ENCODE measurements at regions not wholly inside any gene's neighbourhood (a gene's known extent, or its start where the extent isn't known, plus 50 kb on each side); places are given as distances from the start of the nearest gene placed in this dataset.

- DNase-seq (no peak), ATAC-seq (no peak)
- no peaks in the 10 kb centered on the region for H3K36me3 ChIP-seq (ENCODE audit: low read depth)
- no peaks in the 10 kb centered on the region for H3K9me3 ChIP-seq
- no peaks in the 10 kb centered on the region for H3K4me1 ChIP-seq (ENCODE audit: low read depth)
- H3K4me3 ChIP-seq: no peak overlapping the region
- TF ChIP-seq CTCF (IDR thresholded peaks at IDR 0.05): no peak
- intact Hi-C loops (cut with DNase I, micrococcal nuclease): no loop called here
Observed at GRCh38 chr1:38607526-38607925, 252.0 kb downstream of the RRAGC start.

GRCh38 chr1:38605063-38605462 is 254.5 kb downstream of the RRAGC start:
- no peak for DNase-seq
- Histone ChIP-seq H3K4me1 (ENCODE audit: low read depth) (no peaks in the 10 kb centered on the region), H3K9me3 (no peaks in the 10 kb centered on the region), H3K4me3 (no peak overlapping the region), H3K36me3 (ENCODE audit: low read depth) (no peaks in the 10 kb centered on the region)
- intact Hi-C loops (cut with DNase I, micrococcal nuclease): no loop called here
- no peak for TF ChIP-seq CTCF (IDR thresholded peaks at IDR 0.05)
- ATAC-seq: no peak

GRCh38 chr1:38603907-38604306 is 255.7 kb downstream of the RRAGC start:
- ATAC-seq (no peak), DNase-seq (no peak)
- no peaks in the 10 kb centered on the region for H3K4me1 ChIP-seq (ENCODE audit: low read depth)
- H3K9me3 ChIP-seq: no peaks in the 10 kb centered on the region
- no peak overlapping the region for H3K4me3 ChIP-seq
- H3K36me3 ChIP-seq (ENCODE audit: low read depth): no peaks in the 10 kb centered on the region
- intact Hi-C loops (cut with DNase I, micrococcal nuclease): no loop called here
- no peak for TF ChIP-seq CTCF (IDR thresholded peaks at IDR 0.05)

GRCh38 chr1:38600905-38601304 is 258.7 kb downstream of the RRAGC start:
- TF ChIP-seq CTCF (IDR thresholded peaks at IDR 0.05): no peak
- ATAC-seq: no peak
- intact Hi-C loops (cut with DNase I, micrococcal nuclease): no loop called here

GRCh38 chr1:38600286-38600685 is 259.3 kb downstream of the RRAGC start:
- Histone ChIP-seq H3K36me3 (ENCODE audit: low read depth) (no peaks in the 10 kb centered on the region), H3K4me1 (ENCODE audit: low read depth) (no peaks in the 10 kb centered on the region), H3K4me3 (no peak overlapping the region), H3K9me3 (no peaks in the 10 kb centered on the region)
- intact Hi-C loops (cut with DNase I, micrococcal nuclease): no loop called here
- DNase-seq (no peak), ATAC-seq (no peak)
- no peak for TF ChIP-seq CTCF (IDR thresholded peaks at IDR 0.05)

More at GRCh38 chr1:38600905-38601304, 258.7 kb downstream of the RRAGC start:
- no peaks in the 10 kb centered on the region for H3K36me3 ChIP-seq (ENCODE audit: low read depth)
- H3K4me3 ChIP-seq: no peak overlapping the region
- DNase-seq: no peak
- no peaks in the 10 kb centered on the region for H3K4me1 ChIP-seq (ENCODE audit: low read depth)
- no peaks in the 10 kb centered on the region for H3K9me3 ChIP-seq

GRCh38 chr1:38598118-38598517 is 261.5 kb downstream of the RRAGC start:
- no peak for TF ChIP-seq CTCF (IDR thresholded peaks at IDR 0.05)
- ATAC-seq (no peak), DNase-seq (no peak)
- Histone ChIP-seq H3K4me1 (ENCODE audit: low read depth) (no peaks in the 10 kb centered on the region), H3K4me3 (no peak overlapping the region), H3K36me3 (ENCODE audit: low read depth) (no peaks in the 10 kb centered on the region), H3K9me3 (peaks cover 6% of the 10 kb centered on the region)
- intact Hi-C loops (cut with DNase I, micrococcal nuclease): no loop called here

All from mucosa of descending colon (tissue), 3 donors.